GM21367 (cell line): ENCODE measurements at regions not wholly inside any gene's neighbourhood (a gene's known extent, or its start where the extent isn't known, plus 50 kb on each side); places are given as distances from the start of the nearest gene placed in this dataset.
A peak's percentile ranks its signal among the peaks of the same experiment; 100 is the strongest.
"Not testable (repeated sequence)": the region's sequence is repeated elsewhere in the genome, so short reads cannot be mapped to it uniquely, and the experiment has no call there.

Experiments used
- ATAC-seq: cut with Tn5 transposase; IDR thresholded peaks from one replicate; pipeline ENCODE4 v1.9.1; 2021; ENCODE audit not compliant: unreplicated experiment

DNA sequence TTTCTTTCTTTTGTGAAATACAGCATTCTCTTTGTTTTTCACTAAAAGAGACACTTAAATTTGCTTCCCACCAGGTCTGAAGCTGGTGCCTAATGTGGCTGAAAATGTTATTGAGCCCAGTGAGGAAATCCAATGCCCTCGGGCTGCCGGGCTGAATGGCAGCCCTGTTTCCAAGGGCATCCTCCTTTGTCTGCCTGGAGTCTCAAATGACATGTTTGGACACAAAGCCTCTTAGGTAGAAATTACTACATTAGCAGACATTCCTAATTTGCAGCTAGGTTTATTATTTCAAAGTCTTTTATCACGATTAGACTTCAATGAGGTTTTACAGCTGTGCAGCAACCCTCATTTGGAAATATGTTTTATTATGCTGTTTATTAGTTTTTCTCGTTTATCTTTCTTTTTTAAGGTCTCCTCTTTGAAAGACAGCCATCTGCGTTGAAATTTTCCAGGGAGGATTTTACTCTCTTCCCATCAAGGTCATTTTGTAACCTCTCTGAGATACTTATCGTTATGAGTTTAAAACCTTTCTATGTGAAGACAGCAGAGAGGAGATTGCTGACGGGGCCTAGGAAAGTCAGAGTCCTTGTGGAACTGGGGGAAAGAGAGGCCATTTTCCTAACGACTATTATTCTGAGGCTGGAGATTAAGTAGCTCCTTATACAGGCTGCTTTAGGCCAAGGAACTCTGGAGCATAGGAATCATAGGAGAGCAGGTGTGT lies 59.0 kb upstream of the ZNF532 start:
- ATAC-seq = no peak

DNA sequence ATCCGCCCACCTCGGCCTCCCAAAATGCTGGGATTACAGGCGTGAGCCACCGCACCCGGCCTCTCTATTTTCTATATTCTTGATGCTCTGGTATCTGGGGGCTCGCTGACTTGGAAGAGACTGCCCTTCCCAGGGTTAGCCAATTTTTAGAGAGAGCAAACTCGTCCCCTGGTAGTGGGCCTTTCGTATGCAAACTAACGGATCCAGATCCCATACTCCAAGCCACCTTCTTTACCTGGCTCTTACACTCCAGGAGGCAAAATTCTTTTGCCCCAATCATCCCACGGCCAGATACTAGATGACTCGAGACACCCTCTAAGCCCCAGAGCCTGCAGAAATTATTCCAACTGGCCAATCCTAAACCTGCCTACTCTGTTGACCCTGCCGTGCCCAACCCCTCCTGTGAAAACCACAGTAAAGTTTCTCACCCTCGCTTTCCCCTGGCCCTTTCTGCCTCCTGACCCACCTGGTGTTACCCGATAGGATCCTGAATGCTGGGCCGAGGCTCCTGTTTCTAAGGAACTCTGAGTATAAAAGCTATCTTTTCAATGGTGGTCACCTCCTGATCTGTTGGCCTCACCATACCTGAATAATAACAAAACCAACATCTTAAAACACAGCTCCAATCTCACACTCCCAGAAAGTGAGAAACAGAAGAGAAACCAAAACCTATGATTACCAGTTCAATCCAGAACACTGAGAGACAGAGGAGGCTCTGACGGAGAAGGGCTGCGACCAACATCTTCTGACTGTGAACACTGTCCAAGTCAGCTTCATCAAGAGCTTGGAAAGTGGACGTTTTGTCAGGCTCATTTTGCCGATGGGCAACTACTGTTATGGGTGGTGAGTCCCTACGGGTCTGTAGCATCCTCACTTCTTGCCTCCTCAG lies 57.6 kb upstream of the ZNF532 start:
- ATAC-seq = peak; percentile 96

GRCh38 chr18:58807766-58808165 lies 56.9 kb upstream of the ZNF532 start:
- ATAC-seq = no peak

DNA sequence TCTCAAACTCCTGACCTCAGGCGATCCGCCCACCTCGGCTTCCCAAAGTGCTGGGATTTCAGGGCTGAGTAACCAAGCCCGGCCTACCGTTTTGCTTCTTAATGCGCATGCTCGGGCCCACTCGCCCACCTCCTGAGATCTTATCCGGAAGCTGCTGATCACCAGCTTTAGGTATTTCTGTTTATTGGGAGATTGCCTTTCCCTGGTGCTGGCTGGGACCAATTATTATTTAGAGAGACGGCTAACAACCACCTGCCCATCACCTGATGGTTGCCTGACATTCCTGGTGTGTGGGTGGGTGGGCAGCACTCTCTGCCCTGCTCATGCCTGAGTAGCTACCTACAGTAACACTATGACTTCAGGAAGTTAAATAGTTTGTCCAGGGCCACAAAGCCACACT lies 56.3 kb upstream of the ZNF532 start:
- ATAC-seq = no peak

DNA sequence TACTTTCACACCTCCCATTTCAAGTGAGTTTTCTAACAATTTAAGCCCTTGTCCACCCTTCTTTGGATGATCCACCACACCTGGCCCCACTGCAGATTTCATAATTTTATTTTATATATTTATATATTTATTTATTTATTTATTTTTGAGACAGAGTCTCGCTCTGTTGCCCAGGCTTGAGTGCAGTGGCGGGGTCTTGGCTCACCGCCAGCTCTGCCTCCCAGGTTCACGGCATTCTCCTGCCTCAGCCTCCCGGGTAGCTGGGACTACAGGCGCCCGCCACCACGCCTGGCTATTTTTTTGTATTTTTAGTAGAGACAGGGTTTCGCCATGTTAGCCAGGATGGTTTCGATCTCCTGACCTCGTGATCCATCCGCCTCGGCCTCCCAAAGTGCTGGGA lies 52.8 kb upstream of the ZNF532 start:
- not testable (repeated sequence) for ATAC-seq

GRCh38 chr18:58813105-58813504 lies 51.6 kb upstream of the ZNF532 start:
- no peak for ATAC-seq

- ATAC-seq = no peak
Measured at GRCh38 chr18:58813561-58814225, 51.0 kb upstream of the ZNF532 start.

- no peak for ATAC-seq
Measured at GRCh38 chr18:58814317-58814716, 50.4 kb upstream of the ZNF532 start.
